Activated gamma-delta T cell (primary cell): ENCODE measurements at regions not wholly inside any gene's neighbourhood (a gene's known extent, or its start where the extent isn't known, plus 50 kb on each side); places are given as distances from the start of the nearest gene placed in this dataset.
"Not testable (repeated sequence)": the region's sequence is repeated elsewhere in the genome, so short reads cannot be mapped to it uniquely, and the experiment has no call there.

Source experiments
- DNase-seq: peaks from one replicate; lab custom pipeline; 2025; lab: John Stamatoyannopoulos, UW

DNA sequence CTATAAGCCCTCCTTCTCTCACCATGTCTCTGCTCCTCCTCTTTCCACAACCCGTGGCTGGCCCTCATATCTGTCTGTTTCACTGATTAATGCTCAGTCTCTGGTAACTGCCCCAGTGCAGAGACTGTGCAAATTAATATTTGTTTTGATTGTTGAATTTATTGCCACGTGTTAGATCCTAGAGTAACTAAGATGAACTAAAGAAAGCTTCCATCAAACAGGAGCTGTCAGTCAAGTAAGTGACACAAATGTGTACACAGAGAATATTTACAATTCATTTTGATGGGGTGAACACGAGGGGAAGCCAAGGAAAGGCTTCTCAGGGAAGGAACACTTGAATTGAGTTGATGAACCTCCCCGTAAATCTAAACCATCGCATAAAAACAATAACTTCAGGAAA lies 182.5 kb downstream of the BAMBI start:
- no peak for DNase-seq

DNA sequence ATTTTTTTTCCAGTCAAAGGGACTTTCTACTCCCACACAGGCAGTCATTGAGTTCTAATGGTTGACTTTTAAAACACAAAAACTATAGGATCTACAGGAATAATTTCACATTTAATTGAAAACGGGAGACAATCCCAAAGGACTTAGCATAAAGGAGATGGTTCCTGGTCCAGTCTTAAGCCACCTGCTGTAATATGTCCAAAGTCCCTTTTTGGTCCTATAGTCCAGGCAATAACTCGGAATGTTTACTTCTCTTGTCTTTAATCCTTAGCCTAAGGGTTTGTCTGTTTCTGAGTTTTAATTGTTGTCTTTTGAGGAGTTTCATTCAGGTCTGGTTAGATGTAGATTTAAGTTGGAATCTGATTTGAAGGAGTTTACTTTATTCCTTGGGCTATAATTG lies 184.9 kb downstream of the BAMBI start:
- no peak for DNase-seq

DNA sequence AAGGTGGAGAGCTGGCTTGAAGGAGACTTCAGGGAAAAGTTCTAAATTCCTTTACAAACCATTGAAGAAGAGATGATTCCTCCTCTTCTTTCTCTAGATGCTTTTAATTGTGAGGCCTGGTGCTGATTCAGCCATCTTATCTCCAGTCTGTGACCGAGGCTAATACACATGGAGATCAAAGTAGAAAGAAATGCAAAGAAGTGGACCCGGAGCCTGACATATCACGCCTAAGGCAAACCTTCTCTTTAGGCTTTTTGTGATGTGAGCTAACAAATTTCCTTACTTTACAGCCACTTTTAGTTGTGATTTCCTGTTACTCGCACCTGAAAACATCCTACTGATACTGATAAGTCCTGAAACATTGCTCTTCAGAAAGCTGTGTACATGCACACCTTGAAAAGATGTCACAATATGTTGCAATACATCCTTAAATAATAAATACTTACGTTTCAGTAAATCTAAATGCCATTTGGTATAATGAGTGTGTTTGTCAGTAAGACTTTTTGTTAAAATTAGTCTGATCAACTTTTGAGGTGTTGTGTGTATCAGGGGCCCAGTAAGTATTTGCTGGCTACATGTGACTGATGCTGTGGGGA lies 192.4 kb downstream of the BAMBI start:
- DNase-seq = no peak

DNA sequence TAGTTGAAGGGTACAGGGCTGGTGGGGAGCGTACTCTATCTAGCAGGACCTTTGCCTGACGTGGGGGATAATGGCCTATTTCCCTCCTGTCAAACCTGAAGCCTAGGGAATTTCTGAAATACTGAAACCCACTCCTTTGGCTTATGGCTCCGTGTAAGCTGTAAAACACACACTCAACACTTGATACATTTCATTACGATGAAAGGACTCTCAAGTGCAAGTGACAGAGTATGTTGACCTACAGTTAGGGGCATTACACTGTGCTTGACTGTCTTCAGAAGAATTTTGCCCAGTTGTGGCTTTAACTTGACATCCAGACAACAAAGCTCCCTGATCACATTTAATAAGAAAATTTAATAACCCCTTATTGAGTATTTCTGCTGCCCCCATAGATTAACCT lies 194.3 kb downstream of the BAMBI start:
- no peak for DNase-seq

DNA sequence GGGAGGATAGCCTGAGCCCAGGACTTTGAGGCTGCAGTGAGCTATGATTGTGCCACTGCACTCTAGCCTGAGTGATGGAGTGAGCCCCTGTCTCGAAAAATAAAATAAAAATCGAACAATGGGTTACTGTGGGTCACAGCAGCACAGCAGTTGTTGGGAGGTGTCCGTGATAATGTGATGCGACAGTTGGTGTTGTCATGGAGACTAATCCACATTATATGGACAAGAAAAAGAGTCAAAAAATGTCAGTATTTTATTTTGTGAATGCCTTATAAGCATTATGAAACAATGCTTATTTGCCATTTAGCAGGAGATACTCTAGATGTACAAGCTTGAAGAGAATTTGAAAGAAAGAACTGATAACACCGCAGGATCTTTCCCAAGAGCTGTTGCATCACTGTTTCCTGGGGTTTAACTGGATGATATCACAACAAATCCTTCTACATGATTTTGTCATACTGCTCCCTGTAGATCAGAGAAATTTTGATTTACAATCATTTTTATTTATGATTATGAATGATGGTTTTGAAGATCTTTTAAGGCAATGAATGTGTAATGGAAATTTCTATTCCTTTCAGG lies 195.4 kb downstream of the BAMBI start:
- no peak for DNase-seq

DNA sequence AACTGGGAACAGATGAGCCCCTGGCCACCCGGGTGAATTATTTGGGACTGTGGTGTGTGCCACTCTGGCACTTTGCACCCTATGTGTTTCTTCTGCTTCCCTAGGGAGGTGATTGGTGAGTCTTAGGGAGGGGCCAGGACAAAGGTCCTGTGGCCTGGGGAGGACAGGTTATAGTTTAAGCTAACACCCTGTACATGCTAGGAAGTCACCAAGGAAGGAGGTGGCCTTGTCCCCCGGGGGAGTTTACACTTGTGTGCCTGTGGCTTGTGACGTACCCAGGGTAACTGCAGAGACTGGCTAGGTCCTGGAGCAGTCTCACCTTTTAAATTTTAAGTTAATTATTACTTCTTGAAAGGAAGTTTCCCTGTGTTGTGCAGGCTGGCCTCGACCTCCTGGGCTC lies 196.2 kb downstream of the BAMBI start:
- DNase-seq = no peak

DNA sequence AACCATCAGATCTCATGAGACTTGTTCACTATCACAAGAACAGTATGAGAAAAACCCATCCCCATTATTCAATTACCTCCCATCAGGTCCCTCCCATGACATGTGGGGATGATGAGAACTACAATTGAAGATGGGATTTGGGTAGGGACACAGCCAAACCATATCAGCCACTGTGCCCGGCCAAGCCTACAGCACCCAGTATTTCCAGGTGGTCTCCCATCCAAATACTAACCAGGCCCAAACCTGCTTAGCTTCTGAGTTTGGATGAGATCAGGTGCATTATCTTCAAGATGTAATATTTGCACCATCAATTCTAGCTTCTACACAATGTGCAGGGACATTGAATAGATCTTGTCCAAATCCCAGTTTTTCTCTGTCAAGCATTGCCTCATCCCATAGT lies 196.9 kb downstream of the BAMBI start:
- DNase-seq = no peak

DNA sequence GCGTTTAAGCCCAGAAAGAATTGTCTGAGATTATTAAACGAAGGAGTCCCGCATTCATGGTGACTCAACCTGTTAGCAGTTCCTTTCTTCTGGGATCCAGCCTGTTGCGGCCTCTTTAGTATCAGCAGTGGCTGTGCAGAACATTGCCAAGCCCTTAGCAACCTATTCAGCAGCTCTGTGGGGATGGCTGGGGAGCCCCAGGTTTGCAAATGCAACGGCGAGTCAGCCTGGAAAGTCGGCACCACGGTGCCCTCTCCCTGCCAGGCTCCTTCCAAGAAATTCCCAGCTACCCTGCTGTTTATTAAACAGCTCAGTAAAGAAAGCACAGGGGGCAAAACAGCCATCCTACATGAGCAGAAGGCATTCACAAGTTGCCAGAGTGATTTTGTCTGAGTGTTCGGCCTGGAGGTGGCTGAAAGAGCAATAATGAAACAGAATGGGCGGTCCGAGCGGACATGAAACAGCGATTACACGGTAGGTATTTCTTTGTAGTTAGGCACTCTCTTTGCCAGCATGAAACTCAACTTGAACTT lies 198.3 kb downstream of the BAMBI start:
- DNase-seq = no peak

DNA sequence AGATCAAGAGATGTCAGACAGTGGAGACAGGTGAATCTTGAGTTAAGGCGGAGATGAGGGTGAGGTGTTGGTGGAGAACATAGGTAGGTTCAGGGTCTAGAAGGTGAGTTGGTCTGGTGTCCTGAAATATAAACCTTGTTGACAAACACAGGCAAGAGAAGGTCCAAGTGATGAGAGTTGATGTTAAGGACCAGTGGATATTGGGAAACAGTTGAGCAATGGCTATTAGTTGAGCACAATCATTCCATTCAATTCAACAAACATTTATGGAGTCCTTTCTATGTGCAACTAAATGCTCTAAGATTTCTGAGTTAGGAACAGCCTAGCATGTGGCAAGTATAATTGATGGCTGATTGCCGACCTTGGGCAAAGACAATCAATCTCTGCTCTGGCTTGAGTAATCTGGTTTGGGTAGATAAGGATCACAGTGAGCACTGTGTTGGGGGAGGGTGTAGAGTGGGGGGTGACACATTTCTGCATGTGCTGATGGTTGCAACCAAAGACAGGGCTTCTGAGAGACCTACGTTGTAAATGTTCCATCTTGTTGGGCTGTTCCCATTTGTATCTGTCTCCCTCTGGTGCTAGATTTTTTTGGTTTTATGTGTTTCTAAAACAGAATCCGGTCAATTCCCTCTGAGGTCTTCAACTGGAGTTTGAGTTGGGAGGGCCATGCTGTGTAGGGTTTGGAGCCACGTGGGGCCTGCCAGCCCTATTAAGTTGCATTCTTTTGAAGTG lies 201.1 kb downstream of the BAMBI start:
- no peak for DNase-seq

DNA sequence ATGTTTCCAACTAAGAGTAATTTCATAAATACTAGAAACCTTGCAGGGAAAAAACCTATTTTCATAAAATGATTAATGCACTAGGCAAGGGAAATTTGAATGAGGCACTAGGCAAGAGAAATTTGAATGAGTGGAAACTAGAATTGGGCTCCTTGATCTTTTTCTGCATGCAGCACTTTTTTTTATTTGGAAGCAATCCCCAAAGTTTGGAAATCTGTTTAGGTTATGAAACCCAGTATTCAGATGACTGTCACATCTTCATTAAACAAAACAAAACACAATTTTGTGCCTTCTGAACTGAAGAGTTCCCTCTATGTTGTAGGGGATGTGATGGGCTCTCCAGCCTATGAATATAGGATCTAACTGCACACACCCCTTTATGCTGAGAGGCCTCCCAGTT lies 201.9 kb downstream of the BAMBI start:
- no peak for DNase-seq

DNA sequence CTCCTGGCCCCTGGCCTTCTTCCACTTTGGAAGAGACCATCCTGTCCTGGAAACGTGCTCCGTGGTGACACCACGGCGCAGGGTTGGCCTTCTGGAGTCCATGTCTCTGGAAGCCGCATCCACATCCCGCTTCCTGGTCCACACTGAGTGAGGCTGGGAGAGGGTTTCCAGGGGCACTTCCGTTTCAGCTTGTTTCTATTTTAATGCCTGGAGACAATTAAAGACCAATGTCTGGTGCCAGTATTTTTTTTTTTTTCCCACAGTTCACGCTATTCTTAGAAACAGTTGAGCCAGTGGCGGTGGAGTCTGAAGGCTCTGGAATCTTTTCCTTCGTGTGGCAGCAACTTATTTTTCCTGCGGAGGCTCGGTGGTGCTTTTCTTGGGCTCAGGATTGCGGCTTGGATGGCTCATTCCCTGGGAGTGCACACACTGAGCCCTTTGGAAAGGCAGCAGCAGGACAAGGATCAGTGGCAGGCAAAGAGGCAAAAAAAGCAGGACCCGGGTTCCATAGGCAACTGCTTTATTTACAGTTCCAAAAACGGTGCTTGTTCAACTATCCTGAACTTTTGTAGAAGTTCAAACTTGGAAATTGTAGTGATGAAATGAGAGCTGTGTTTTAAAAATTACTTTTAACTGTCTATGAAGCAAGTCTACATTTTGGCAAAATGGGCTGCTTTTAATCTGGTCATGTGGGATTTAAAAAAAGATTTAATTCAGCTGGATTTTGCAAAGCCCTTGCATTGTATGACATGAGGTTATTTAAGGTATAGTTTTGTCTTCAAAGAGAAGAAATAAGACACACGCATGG lies 202.8 kb downstream of the BAMBI start:
- no peak for DNase-seq

DNA sequence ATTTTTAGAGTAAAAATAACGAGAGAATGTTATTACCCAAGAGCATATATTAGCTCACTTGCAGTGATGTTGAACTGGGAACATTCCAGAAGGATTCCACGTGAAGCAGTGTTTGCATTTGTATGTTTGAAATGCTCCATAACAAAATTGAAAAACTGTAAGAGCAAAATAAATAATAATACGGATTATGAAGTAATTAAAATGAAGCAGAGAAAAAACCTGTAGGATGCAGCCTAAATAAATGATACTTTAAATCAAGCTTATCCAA lies 203.3 kb downstream of the BAMBI start:
- DNase-seq = no peak

DNA sequence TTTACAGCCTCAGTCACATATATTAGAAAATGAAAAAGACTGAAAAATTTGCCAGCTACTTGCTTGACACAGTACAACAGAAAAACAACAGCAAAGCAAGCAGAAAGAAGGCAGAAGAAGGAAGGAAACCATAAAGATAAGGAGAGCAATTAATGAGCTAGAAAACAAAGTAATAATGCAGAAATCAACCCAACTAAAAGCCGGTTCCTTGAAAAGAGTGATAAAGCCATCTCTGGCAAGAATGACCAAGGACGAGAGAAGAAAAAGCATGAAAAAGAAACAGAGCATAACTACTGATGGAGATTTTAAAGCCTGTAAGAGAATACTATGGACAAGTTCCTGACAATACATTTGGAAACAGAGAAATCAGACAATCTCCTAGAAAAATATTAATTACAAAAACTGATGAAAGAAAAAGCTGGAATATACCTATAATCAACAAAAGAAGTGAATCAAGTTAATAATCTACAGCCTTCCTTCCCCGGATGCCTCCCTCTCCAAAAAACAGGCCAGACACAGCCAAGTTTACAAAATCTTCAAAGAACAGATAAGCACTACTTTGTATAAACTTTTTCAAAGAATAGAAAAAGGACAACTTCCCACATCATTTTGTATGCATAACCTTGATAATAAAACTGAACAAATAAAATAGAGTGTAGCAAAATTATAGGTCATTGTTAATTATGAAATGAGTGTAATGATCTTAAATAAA lies 204.0 kb downstream of the BAMBI start:
- DNase-seq = no peak

DNA sequence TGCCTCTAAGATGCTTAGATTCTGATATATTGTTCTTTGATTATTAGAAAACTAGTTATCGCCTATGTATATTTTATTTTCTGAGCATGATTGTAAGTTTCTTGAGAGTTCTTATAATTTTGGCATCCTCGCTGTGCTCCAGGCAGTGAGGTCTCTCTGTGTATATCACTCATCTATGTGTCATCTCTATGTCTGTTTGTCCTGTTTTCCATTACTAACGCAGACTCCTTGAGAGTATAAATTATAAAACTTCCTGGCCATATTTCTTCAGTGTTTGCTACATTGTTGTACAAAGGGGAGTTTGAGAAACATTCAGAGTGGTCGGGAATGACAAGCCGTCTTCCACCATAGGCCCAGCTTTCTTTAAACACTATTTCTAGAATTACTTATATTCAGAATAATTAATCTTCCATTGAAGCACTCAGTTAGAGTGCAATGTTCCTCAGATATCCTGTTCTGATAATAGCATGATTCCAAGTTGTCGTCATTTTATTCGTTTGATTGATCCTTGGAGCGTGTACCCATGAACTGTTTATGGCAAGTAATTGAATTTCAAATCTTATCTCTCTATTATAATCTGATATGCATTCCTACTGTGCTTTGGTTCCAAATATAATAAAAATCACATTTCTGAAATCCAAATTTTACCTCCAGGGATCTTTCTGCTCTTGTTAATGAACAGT lies 206.6 kb downstream of the BAMBI start:
- no peak for DNase-seq

DNA sequence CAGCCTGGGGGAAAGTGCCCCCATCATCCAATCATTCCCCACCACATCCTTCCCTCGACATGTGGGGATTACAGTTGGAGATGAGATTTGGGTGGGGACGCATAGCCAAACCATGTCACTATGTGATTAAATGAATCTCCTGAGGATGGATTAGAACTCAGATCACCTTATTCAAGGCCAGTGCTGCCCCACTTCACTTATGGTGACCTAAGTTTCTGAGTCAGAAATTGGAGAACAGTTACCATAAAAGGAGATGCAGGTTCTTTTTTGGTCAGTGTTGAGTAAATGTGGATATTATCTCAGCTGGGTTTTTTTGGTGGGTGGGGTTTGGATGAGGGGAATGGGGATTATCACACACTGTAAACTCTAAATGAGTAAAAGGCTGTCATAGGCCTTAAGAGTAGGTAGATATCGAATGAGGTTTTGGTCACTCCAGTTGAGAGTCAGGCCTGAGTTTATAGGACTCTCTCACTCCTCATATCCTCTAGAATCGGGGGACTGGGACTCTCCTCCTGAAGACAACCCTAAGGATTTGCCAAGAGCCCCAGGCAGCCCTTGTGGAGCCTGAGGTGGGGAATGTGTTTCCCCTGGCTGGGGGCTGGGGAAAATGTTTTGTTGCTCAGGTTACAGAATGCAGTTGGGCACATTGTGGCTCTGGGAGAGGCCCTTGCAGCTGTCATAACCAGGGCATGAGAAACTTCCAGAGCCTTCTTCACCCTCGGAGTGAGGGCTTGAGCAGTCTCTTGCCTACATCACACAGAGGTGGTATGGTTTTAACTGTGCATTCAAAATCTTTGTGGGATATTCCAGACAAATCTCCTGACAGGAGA lies 213.0 kb downstream of the BAMBI start:
- no peak for DNase-seq

DNA sequence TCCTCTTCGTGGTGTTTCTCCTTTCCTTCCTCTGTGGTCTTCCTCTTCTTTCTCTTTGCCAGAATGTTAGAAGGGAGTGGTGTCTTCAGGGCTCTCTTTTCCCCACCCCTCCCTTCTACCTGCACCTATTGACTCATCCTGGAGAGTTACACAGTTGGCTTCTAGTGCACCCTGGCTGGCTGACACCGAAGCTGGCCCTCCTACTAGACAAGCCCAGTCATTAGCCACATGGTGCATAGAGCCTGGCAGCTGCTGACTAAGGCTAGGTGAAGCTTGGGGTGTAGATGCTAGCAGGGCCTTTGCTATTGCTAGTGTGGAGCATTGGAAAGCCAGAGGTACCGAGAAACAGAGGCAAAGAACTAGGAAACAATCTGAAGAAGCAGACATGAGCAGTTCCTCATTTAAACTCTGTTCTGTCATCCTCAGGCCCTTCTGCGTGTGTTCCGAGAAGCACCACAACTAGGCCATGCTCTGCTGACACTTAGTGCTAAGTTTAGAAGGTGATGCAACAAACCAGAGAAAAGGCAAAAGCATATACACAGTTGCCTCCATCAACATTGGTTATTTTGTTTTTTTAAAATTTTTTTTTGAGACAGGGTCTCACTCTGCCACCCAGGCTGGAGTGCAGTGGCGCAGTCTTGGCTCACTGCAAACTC lies 213.9 kb downstream of the BAMBI start:
- no peak for DNase-seq

DNA sequence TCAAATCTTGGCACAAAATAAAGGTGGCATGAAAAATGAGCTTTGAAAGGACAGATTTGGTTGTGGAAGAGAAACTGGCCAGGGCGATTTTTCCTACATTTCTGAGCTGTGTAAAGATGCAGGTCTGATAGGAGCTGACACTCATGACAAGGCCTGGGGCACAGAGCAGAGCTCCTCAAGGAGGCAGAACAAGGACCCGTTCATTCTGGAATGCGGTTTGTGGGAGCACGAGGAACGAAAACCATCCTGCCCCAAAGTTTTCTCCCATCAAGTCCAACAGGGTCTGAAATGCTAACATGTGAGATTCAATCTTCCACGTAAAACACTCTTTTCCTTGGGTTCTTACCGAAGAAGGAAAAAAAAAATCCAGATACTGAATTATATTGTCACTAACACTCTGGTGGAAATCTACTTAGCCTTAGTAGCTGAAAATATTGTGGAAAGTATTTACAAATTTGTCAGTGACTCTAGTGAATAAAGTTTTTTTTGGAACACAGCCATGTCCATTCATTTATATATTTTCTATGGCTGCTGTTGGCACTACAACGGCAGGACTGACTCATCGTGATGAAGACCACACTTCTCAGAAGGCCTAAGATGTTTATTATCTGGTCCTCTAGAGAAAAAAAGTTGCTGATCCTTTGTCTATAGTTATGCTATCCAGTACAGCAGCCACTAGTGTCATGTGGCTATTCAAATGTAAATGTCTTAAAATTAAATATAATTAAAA lies 215.7 kb downstream of the BAMBI start:
- DNase-seq = no peak

DNA sequence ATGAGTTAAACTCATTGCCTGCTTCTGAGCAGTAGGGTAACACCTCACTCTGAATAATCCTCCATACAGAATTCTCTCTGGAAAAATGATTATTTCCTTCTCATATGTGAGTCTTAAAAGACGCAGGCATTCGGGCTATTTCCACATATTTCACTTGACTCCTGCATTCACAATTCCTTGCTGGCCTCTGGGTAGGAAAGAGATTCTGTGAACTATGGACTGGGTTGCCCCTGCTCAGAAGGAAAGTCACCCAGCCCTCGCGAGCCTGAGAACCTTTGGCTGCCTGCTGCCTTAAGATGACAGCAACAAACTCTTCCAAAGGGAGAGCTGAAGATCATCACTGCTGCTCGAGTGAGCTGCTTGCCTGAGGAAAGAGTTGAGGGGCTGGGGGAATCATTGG lies 216.8 kb downstream of the BAMBI start:
- no peak for DNase-seq

DNA sequence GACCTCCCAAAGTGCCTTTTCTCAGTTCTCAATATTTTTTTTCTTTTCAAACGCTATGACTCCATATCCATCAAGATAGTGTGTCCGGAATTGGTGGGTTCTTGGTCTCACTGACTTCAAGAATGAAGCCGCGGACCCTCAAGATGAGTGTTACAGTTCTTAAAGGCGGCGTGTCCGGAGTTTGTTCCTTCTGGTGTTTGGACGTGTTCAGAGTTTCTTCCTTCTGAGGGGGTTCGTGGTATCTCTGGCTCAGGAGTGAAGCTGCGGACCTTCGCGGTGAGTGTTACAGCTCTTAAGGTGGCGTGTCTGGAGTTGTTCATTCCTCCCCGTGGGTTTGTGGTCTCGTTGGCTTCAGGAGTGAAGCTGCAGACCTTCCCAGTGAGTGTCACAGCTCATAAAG lies 218.3 kb downstream of the BAMBI start:
- not testable (repeated sequence) for DNase-seq
